ENCODE measurements at regions not wholly inside any gene's neighbourhood (a gene's known extent, or its start where the extent isn't known, plus 50 kb on each side); places are given as distances from the start of the nearest gene placed in this dataset.

GRCh38 chr7:10739401-10739800 is 234.3 kb upstream of the PHF14 start:
- no peaks in the 10 kb centered on the region for H3K4me1 Mint-ChIP-seq
- ATAC-seq (replicated peaks in 1 of 4) (no peak), DNase-seq (no peak)
- no peak overlapping the region for H3K27ac Mint-ChIP-seq
- H3K4me3 ChIP-seq (ENCODE audit: control insufficient read depth in 1 of 2, extremely low read depth in 1 of 2, low read length in 1 of 2) = no peak overlapping the region
- peaks cover 0 to 2% of the 10 kb centered on the region in 2 donors for H3K27me3 Mint-ChIP-seq
- no peaks in the 10 kb centered on the region for H3K9me3 ChIP-seq
- no peak overlapping the region for H3K27ac ChIP-seq (ENCODE audit: low read length)
- H3K4me3 Mint-ChIP-seq = no peak overlapping the region
- H3K36me3 Mint-ChIP-seq = no peaks in the 10 kb centered on the region
- POLR2A ChIA-PET = interaction anchor here in 1 of 2 donors (0.7 kb wide), 1 partner anchor 979 kb away, joined by 11 read pairs; no protein-coding TSS in a partner anchor
- H3K36me3 ChIP-seq (ENCODE audit: control insufficient read depth in 2 of 2, extremely low read depth in 1 of 2, insufficient read depth in 1 of 2, low read length in 1 of 2) = no peaks in the 10 kb centered on the region
- WGBS (ENCODE audit: insufficient coverage) = 86% methylated on average over 1 of the region's 4 CpGs
- CTCF ChIA-PET = no interaction called here
- H3K27me3 ChIP-seq (replicated peaks in 1 of 2; ENCODE audit: control insufficient read depth in 2 of 2, extremely low read depth in 1 of 2, insufficient read depth in 2 of 2, low read length in 1 of 2) = peaks cover 0 to 5% of the 10 kb centered on the region in 2 experiments
- H3K4me1 ChIP-seq (ENCODE audit: control insufficient read depth in 1 of 2, extremely low read depth in 1 of 2, insufficient read depth in 2 of 2, low read length in 2 of 2) = no peaks in the 10 kb centered on the region
- H3K9me3 Mint-ChIP-seq = peaks cover under 1 to 2% (median 2%) of the 10 kb centered on the region in 3 donors

GRCh38 chr7:10740805-10741204 is 232.9 kb upstream of the PHF14 start:
- no peak overlapping the region for H3K4me3 ChIP-seq (ENCODE audit: control insufficient read depth in 1 of 2, extremely low read depth in 1 of 2, low read length in 1 of 2)
- peaks cover 0 to 5% of the 10 kb centered on the region in 2 experiments for H3K27me3 ChIP-seq (replicated peaks in 1 of 2; ENCODE audit: control insufficient read depth in 2 of 2, extremely low read depth in 1 of 2, insufficient read depth in 2 of 2, low read length in 1 of 2)
- no peak overlapping the region for H3K27ac Mint-ChIP-seq
- no peaks in the 10 kb centered on the region for H3K9me3 ChIP-seq
- ATAC-seq (replicated peaks in 1 of 4) = no peak
- no peak for DNase-seq
- ChIA-PET CTCF (no interaction called here), POLR2A (no interaction called here)
- H3K4me1 Mint-ChIP-seq = no peaks in the 10 kb centered on the region
- H3K36me3 Mint-ChIP-seq = no peaks in the 10 kb centered on the region
- WGBS (ENCODE audit: insufficient coverage) = 60% methylated on average over 1 of the region's 1 CpG
- no peak overlapping the region for H3K4me3 Mint-ChIP-seq
- H3K4me1 ChIP-seq (ENCODE audit: control insufficient read depth in 1 of 2, extremely low read depth in 1 of 2, insufficient read depth in 2 of 2, low read length in 2 of 2) = no peaks in the 10 kb centered on the region
- H3K27ac ChIP-seq (ENCODE audit: low read length) = no peak overlapping the region
- no peaks in the 10 kb centered on the region for H3K36me3 ChIP-seq (ENCODE audit: control insufficient read depth in 2 of 2, extremely low read depth in 1 of 2, insufficient read depth in 1 of 2, low read length in 1 of 2)
- H3K27me3 Mint-ChIP-seq = peaks cover 0 to 2% of the 10 kb centered on the region in 2 donors
- peaks cover 3 to 12% (median 9%) of the 10 kb centered on the region in 3 donors for H3K9me3 Mint-ChIP-seq

- Mint-ChIP-seq H3K27me3 (no peaks in the 10 kb centered on the region), H3K27ac (no peak overlapping the region), H3K4me3 (no peak overlapping the region), H3K4me1 (no peaks in the 10 kb centered on the region), H3K36me3 (no peaks in the 10 kb centered on the region), H3K9me3 (peaks cover 6 to 30% (median 17%) of the 10 kb centered on the region in 3 donors)
- H3K4me1 ChIP-seq (ENCODE audit: control insufficient read depth in 1 of 2, extremely low read depth in 1 of 2, insufficient read depth in 2 of 2, low read length in 2 of 2) = no peaks in the 10 kb centered on the region
- ATAC-seq (replicated peaks in 1 of 4) = no peak
- H3K27me3 ChIP-seq (replicated peaks in 1 of 2; ENCODE audit: control insufficient read depth in 2 of 2, extremely low read depth in 1 of 2, insufficient read depth in 2 of 2, low read length in 1 of 2) = no peaks in the 10 kb centered on the region
- CTCF ChIA-PET = no interaction called here
- H3K9me3 ChIP-seq = peaks cover 6% of the 10 kb centered on the region
- WGBS (ENCODE audit: insufficient coverage) = no CpG with 5 or more reads among the region's 2 CpGs
- no peak overlapping the region for H3K27ac ChIP-seq (ENCODE audit: low read length)
- POLR2A ChIA-PET = no interaction called here
- no peak for DNase-seq
- no peak overlapping the region for H3K4me3 ChIP-seq (ENCODE audit: control insufficient read depth in 1 of 2, extremely low read depth in 1 of 2, low read length in 1 of 2)
- no peaks in the 10 kb centered on the region for H3K36me3 ChIP-seq (ENCODE audit: control insufficient read depth in 2 of 2, extremely low read depth in 1 of 2, insufficient read depth in 1 of 2, low read length in 1 of 2)
Observed at GRCh38 chr7:10756981-10757380, 216.7 kb upstream of the PHF14 start.

GRCh38 chr7:10759120-10759519 is 214.6 kb upstream of the PHF14 start:
- no peaks in the 10 kb centered on the region for H3K36me3 Mint-ChIP-seq
- no peaks in the 10 kb centered on the region for H3K4me1 ChIP-seq (ENCODE audit: control insufficient read depth in 1 of 2, extremely low read depth in 1 of 2, insufficient read depth in 2 of 2, low read length in 2 of 2)
- H3K4me3 ChIP-seq (ENCODE audit: control insufficient read depth in 1 of 2, extremely low read depth in 1 of 2, low read length in 1 of 2) = no peak overlapping the region
- H3K4me1 Mint-ChIP-seq = no peaks in the 10 kb centered on the region
- H3K36me3 ChIP-seq (ENCODE audit: control insufficient read depth in 2 of 2, extremely low read depth in 1 of 2, insufficient read depth in 1 of 2, low read length in 1 of 2) = no peaks in the 10 kb centered on the region
- no peak overlapping the region for H3K27ac Mint-ChIP-seq
- H3K9me3 ChIP-seq = peaks cover 6% of the 10 kb centered on the region
- no CpG with 5 or more reads among the region's 2 CpGs for WGBS (ENCODE audit: insufficient coverage)
- DNase-seq = no peak
- no peaks in the 10 kb centered on the region for H3K27me3 Mint-ChIP-seq
- H3K27me3 ChIP-seq (replicated peaks in 1 of 2; ENCODE audit: control insufficient read depth in 2 of 2, extremely low read depth in 1 of 2, insufficient read depth in 2 of 2, low read length in 1 of 2) = no peaks in the 10 kb centered on the region
- no peak for ATAC-seq (replicated peaks in 1 of 4)
- POLR2A ChIA-PET = no interaction called here
- H3K9me3 Mint-ChIP-seq = peaks cover 6 to 24% (median 13%) of the 10 kb centered on the region in 3 donors
- no peak overlapping the region for H3K27ac ChIP-seq (ENCODE audit: low read length)
- CTCF ChIA-PET = no interaction called here
- H3K4me3 Mint-ChIP-seq = no peak overlapping the region

- Mint-ChIP-seq H3K27me3 (peaks cover 0 to 7% of the 10 kb centered on the region in 2 donors), H3K9me3 (no peaks in the 10 kb centered on the region), H3K4me3 (no peak overlapping the region), H3K4me1 (no peaks in the 10 kb centered on the region), H3K27ac (no peak overlapping the region), H3K36me3 (no peaks in the 10 kb centered on the region)
- H3K4me3 ChIP-seq (ENCODE audit: control insufficient read depth in 1 of 2, extremely low read depth in 1 of 2, low read length in 1 of 2) = no peak overlapping the region
- H3K9me3 ChIP-seq = no peaks in the 10 kb centered on the region
- WGBS (ENCODE audit: insufficient coverage) = no CpG with 5 or more reads among the region's 4 CpGs
- ATAC-seq (replicated peaks in 1 of 4) (no peak), DNase-seq (no peak)
- H3K36me3 ChIP-seq (ENCODE audit: control insufficient read depth in 2 of 2, extremely low read depth in 1 of 2, insufficient read depth in 1 of 2, low read length in 1 of 2) = no peaks in the 10 kb centered on the region
- no peak overlapping the region for H3K27ac ChIP-seq (ENCODE audit: low read length)
- H3K27me3 ChIP-seq (replicated peaks in 1 of 2; ENCODE audit: control insufficient read depth in 2 of 2, extremely low read depth in 1 of 2, insufficient read depth in 2 of 2, low read length in 1 of 2) = no peaks in the 10 kb centered on the region
- H3K4me1 ChIP-seq (ENCODE audit: control insufficient read depth in 1 of 2, extremely low read depth in 1 of 2, insufficient read depth in 2 of 2, low read length in 2 of 2) = no peaks in the 10 kb centered on the region
- ChIA-PET CTCF (no interaction called here), POLR2A (no interaction called here)
Observed at GRCh38 chr7:10767771-10768170, 205.9 kb upstream of the PHF14 start.

- no peaks in the 10 kb centered on the region for H3K4me1 Mint-ChIP-seq
- CTCF ChIA-PET = no interaction called here
- H3K4me3 Mint-ChIP-seq = no peak overlapping the region
- Histone ChIP-seq H3K4me3 (ENCODE audit: control insufficient read depth in 1 of 2, extremely low read depth in 1 of 2, low read length in 1 of 2) (no peak overlapping the region), H3K9me3 (no peaks in the 10 kb centered on the region), H3K27ac (ENCODE audit: low read length) (no peak overlapping the region), H3K36me3 (ENCODE audit: control insufficient read depth in 2 of 2, extremely low read depth in 1 of 2, insufficient read depth in 1 of 2, low read length in 1 of 2) (no peaks in the 10 kb centered on the region), H3K4me1 (ENCODE audit: control insufficient read depth in 1 of 2, extremely low read depth in 1 of 2, insufficient read depth in 2 of 2, low read length in 2 of 2) (no peaks in the 10 kb centered on the region), H3K27me3 (replicated peaks in 1 of 2; ENCODE audit: control insufficient read depth in 2 of 2, extremely low read depth in 1 of 2, insufficient read depth in 2 of 2, low read length in 1 of 2) (no peaks in the 10 kb centered on the region)
- no peaks in the 10 kb centered on the region for H3K9me3 Mint-ChIP-seq
- DNase-seq = no peak
- WGBS (ENCODE audit: insufficient coverage) = 60% methylated on average over 1 of the region's 5 CpGs
- no peak for ATAC-seq (replicated peaks in 1 of 4)
- H3K27ac Mint-ChIP-seq = no peak overlapping the region
- H3K27me3 Mint-ChIP-seq = peaks cover 0 to 7% of the 10 kb centered on the region in 2 donors
- POLR2A ChIA-PET = no interaction called here
- no peaks in the 10 kb centered on the region for H3K36me3 Mint-ChIP-seq
Observed at GRCh38 chr7:10770176-10770575, 203.5 kb upstream of the PHF14 start.

GRCh38 chr7:10773430-10773829 is 200.2 kb upstream of the PHF14 start:
- CTCF ChIA-PET = no interaction called here
- Mint-ChIP-seq H3K4me3 (no peak overlapping the region), H3K4me1 (no peaks in the 10 kb centered on the region), H3K9me3 (no peaks in the 10 kb centered on the region), H3K36me3 (no peaks in the 10 kb centered on the region), H3K27ac (no peak overlapping the region), H3K27me3 (peaks cover 0 to under 1% of the 10 kb centered on the region in 2 donors)
- H3K27me3 ChIP-seq (replicated peaks in 1 of 2; ENCODE audit: control insufficient read depth in 2 of 2, extremely low read depth in 1 of 2, insufficient read depth in 2 of 2, low read length in 1 of 2) = no peaks in the 10 kb centered on the region
- H3K4me1 ChIP-seq (ENCODE audit: control insufficient read depth in 1 of 2, extremely low read depth in 1 of 2, insufficient read depth in 2 of 2, low read length in 2 of 2) = no peaks in the 10 kb centered on the region
- ATAC-seq (replicated peaks in 1 of 4) = no peak
- H3K27ac ChIP-seq (ENCODE audit: low read length) = no peak overlapping the region
- no peaks in the 10 kb centered on the region for H3K9me3 ChIP-seq
- no peak overlapping the region for H3K4me3 ChIP-seq (ENCODE audit: control insufficient read depth in 1 of 2, extremely low read depth in 1 of 2, low read length in 1 of 2)
- no peak for DNase-seq
- no CpG with 5 or more reads among the region's 3 CpGs for WGBS (ENCODE audit: insufficient coverage)
- POLR2A ChIA-PET = no interaction called here
- no peaks in the 10 kb centered on the region for H3K36me3 ChIP-seq (ENCODE audit: control insufficient read depth in 2 of 2, extremely low read depth in 1 of 2, insufficient read depth in 1 of 2, low read length in 1 of 2)

Measured in T-cell (primary cell).